ENCODE measurements at regions not wholly inside any gene's neighbourhood (a gene's known extent, or its start where the extent isn't known, plus 50 kb on each side); places are given as distances from the start of the nearest gene placed in this dataset.

DNA sequence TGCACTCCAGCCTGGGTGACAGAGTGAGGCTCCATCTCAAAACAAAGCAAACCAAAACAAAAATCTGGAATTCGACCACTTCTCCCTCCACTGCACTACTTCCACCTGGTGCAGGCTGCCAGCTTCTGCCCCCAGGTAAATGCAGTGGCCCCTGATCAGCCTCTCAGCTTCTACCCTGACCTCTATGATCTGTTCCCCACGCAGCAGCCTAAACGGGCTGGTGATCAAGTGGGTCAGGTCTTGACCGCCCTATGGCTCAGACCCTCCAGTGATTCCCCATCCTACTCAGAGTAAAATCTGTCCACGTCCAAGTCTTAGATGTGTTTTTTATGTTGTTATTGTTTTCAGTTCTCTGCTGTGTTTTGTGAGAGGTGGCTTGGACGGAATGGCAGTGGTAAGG lies 163.9 kb downstream of the KCTD15 start:
- TF ChIP-seq FOXP2 (optimal IDR thresholded peaks at IDR 0.05; ENCODE audit: control extremely low read depth, extremely low read length, insufficient read depth) (no peak), POLR2AphosphoS5 (IDR thresholded peaks at IDR 0.05; ENCODE audit: borderline replicate concordance, low read depth, low read length) (no peak), EZH2 (IDR thresholded peaks at IDR 0.05) (no peak)
- H3K9ac ChIP-seq (ENCODE audit: insufficient read length): no peak overlapping the region
- H3K4me3 ChIP-seq: no peak overlapping the region
- H3K36me3 ChIP-seq (ENCODE audit: insufficient read depth, low read length): no peaks in the 10 kb centered on the region
- no peak for DNase-seq (ENCODE audit: low read depth, low spot score)
- no peak overlapping the region for H3K27ac ChIP-seq
- no peaks in the 10 kb centered on the region for H3K9me3 ChIP-seq (ENCODE audit: low read depth, low read length)

- TF ChIP-seq POLR2AphosphoS5 (IDR thresholded peaks at IDR 0.05; ENCODE audit: borderline replicate concordance, low read depth, low read length): no peak
- no peak for TF ChIP-seq EZH2 (IDR thresholded peaks at IDR 0.05)
- TF ChIP-seq FOXP2 (optimal IDR thresholded peaks at IDR 0.05; ENCODE audit: control extremely low read depth, extremely low read length, insufficient read depth): no peak
- no peaks in the 10 kb centered on the region for H3K36me3 ChIP-seq (ENCODE audit: insufficient read depth, low read length)
- no peak overlapping the region for H3K9ac ChIP-seq (ENCODE audit: insufficient read length)
- no peak overlapping the region for H3K4me3 ChIP-seq
- no peak overlapping the region for H3K27ac ChIP-seq
- no peak for DNase-seq (ENCODE audit: low read depth, low spot score)
- H3K9me3 ChIP-seq (ENCODE audit: low read depth, low read length): no peaks in the 10 kb centered on the region
These were observed 165.5 kb downstream of the KCTD15 start for GRCh38 chr19:33962161-33962560.

DNA sequence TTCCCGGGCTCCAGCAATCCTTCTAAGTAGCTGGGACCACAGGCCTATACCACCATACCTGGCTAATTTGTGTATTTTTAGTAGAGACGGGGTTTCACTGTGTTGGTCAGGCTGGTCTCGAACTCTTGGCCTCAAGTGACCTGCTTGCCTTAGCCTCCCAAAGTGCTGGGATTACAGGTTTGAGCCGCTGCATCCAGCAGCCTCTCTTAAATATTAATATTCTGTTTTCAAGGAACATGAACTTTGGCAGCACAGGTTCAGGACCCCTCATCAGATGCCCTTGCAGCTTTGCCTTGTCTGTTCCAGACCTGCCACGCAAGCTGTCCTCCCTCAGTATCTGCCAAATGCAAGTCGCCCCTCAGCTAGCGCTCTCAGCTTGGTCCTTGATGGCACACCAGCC lies 166.8 kb downstream of the KCTD15 start:
- no peak for TF ChIP-seq FOXP2 (optimal IDR thresholded peaks at IDR 0.05; ENCODE audit: control extremely low read depth, extremely low read length, insufficient read depth)
- TF ChIP-seq POLR2AphosphoS5 (IDR thresholded peaks at IDR 0.05; ENCODE audit: borderline replicate concordance, low read depth, low read length): no peak
- no peak for TF ChIP-seq EZH2 (IDR thresholded peaks at IDR 0.05)
- H3K36me3 ChIP-seq (ENCODE audit: insufficient read depth, low read length): no peaks in the 10 kb centered on the region
- no peak overlapping the region for H3K27ac ChIP-seq

GRCh38 chr19:33971073-33971472 lies 174.4 kb downstream of the KCTD15 start:
- DNase-seq (ENCODE audit: low read depth, low spot score): no peak
- no peak overlapping the region for H3K27ac ChIP-seq
- no peak overlapping the region for H3K4me3 ChIP-seq
- TF ChIP-seq POLR2AphosphoS5 (IDR thresholded peaks at IDR 0.05; ENCODE audit: borderline replicate concordance, low read depth, low read length) (no peak), EZH2 (IDR thresholded peaks at IDR 0.05) (no peak), FOXP2 (optimal IDR thresholded peaks at IDR 0.05; ENCODE audit: control extremely low read depth, extremely low read length, insufficient read depth) (no peak)
- H3K36me3 ChIP-seq (ENCODE audit: insufficient read depth, low read length): no peaks in the 10 kb centered on the region
- no peaks in the 10 kb centered on the region for H3K9me3 ChIP-seq (ENCODE audit: low read depth, low read length)
- H3K9ac ChIP-seq (ENCODE audit: insufficient read length): no peak overlapping the region

More for the DNA sequence above, 166.8 kb downstream of the KCTD15 start:
- no peak overlapping the region for H3K9ac ChIP-seq (ENCODE audit: insufficient read length)
- H3K9me3 ChIP-seq (ENCODE audit: low read depth, low read length): no peaks in the 10 kb centered on the region
- DNase-seq (ENCODE audit: low read depth, low spot score): no peak
- H3K4me3 ChIP-seq: no peak overlapping the region

GRCh38 chr19:33977756-33978685 lies 181.4 kb downstream of the KCTD15 start:
- Histone ChIP-seq H3K36me3 (ENCODE audit: insufficient read depth, low read length) (no peaks in the 10 kb centered on the region), H3K9me3 (ENCODE audit: low read depth, low read length) (no peaks in the 10 kb centered on the region), H3K9ac (ENCODE audit: insufficient read length) (no peak overlapping the region), H3K27ac (no peak overlapping the region), H3K4me3 (no peak overlapping the region)
- no peak for DNase-seq (ENCODE audit: low read depth, low spot score)
- TF ChIP-seq EZH2 (IDR thresholded peaks at IDR 0.05): no peak
- no peak for TF ChIP-seq POLR2AphosphoS5 (IDR thresholded peaks at IDR 0.05; ENCODE audit: borderline replicate concordance, low read depth, low read length)
- TF ChIP-seq FOXP2 (optimal IDR thresholded peaks at IDR 0.05; ENCODE audit: control extremely low read depth, extremely low read length, insufficient read depth): no peak

DNA sequence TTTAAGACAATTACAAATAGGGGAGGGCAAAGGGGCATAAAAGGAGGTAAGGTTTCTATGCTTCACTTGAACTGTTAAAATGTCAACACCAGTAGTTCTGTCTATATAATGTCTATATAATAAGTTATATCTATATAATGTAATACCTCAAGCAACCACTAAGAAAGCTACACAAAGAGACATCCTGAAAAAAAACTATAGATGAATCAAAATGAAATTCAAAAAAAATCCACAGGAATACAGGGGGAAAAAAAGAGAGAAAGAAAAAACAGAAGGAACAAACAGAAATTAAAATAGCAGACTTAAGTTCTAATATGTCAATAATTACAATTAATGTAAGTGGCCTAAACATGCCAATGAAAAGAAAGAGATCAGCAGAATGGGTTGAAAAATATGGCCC lies 186.0 kb downstream of the KCTD15 start:
- H3K4me3 ChIP-seq: no peak overlapping the region
- TF ChIP-seq EZH2 (IDR thresholded peaks at IDR 0.05): no peak
- TF ChIP-seq FOXP2 (optimal IDR thresholded peaks at IDR 0.05; ENCODE audit: control extremely low read depth, extremely low read length, insufficient read depth): no peak
- no peak for TF ChIP-seq POLR2AphosphoS5 (IDR thresholded peaks at IDR 0.05; ENCODE audit: borderline replicate concordance, low read depth, low read length)

GRCh38 chr19:33988601-33989000 lies 183.7 kb upstream of the LSM14A start:
- no peak for DNase-seq (ENCODE audit: low read depth, low spot score)
- H3K9me3 ChIP-seq (ENCODE audit: low read depth, low read length): peaks cover 3% of the 10 kb centered on the region; the same call in 1 of the 2 replicates
- no peak overlapping the region for H3K9ac ChIP-seq (ENCODE audit: insufficient read length)
- H3K36me3 ChIP-seq (ENCODE audit: insufficient read depth, low read length): no peaks in the 10 kb centered on the region
- no peak for TF ChIP-seq POLR2AphosphoS5 (IDR thresholded peaks at IDR 0.05; ENCODE audit: borderline replicate concordance, low read depth, low read length)
- TF ChIP-seq FOXP2 (optimal IDR thresholded peaks at IDR 0.05; ENCODE audit: control extremely low read depth, extremely low read length, insufficient read depth): no peak
- TF ChIP-seq EZH2 (IDR thresholded peaks at IDR 0.05): no peak
- no peak overlapping the region for H3K4me3 ChIP-seq
- no peak overlapping the region for H3K27ac ChIP-seq

More for the DNA sequence above, 186.0 kb downstream of the KCTD15 start:
- Histone ChIP-seq H3K9me3 (ENCODE audit: low read depth, low read length) (no peaks in the 10 kb centered on the region), H3K27ac (no peak overlapping the region), H3K36me3 (ENCODE audit: insufficient read depth, low read length) (no peaks in the 10 kb centered on the region), H3K9ac (ENCODE audit: insufficient read length) (no peak overlapping the region)
- DNase-seq (ENCODE audit: low read depth, low spot score): no peak

DNA sequence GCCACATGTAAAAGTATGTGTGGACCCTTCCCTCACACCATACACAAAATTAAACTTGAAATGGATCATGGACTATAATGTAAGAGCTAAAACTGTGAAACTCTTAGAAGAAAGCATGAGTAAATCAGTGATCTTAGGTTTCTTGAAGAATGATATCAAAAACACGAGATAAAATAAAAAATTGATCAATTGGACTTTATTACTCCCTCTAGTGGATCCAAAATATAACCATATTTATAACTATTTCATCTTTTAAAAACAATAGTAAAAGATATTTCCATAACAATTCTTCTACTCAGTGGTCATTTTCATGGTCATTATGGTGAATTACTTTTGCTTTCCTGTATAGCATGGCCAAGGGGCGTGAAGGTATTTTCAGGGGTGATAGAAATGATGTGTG lies 174.6 kb upstream of the LSM14A start:
- no peak for TF ChIP-seq FOXP2 (optimal IDR thresholded peaks at IDR 0.05; ENCODE audit: control extremely low read depth, extremely low read length, insufficient read depth)
- TF ChIP-seq EZH2 (IDR thresholded peaks at IDR 0.05): no peak
- no peak for TF ChIP-seq POLR2AphosphoS5 (IDR thresholded peaks at IDR 0.05; ENCODE audit: borderline replicate concordance, low read depth, low read length)
- H3K36me3 ChIP-seq (ENCODE audit: insufficient read depth, low read length): no peaks in the 10 kb centered on the region
- H3K9me3 ChIP-seq (ENCODE audit: low read depth, low read length): no peaks in the 10 kb centered on the region
- H3K27ac ChIP-seq: no peak overlapping the region
- no peak overlapping the region for H3K4me3 ChIP-seq
- DNase-seq (ENCODE audit: low read depth, low spot score): no peak
- no peak overlapping the region for H3K9ac ChIP-seq (ENCODE audit: insufficient read length)
